Parathyroid adenoma (tissue), 2 donors: ENCODE measurements at regions not wholly inside any gene's neighbourhood (a gene's known extent, or its start where the extent isn't known, plus 50 kb on each side); places are given as distances from the start of the nearest gene placed in this dataset.

Experiments used
- H2AFZ ChIP-seq: fragments of 300-600 bp; sonication (generic); one replicate; pipeline ENCODE4 v1.7.0; 2017; ENCODE audit warnings: antibody characterized with exemption, mild to moderate bottlenecking
- H3K27ac ChIP-seq: fragments of 300-600 bp; sonication (generic); one replicate; pipeline ENCODE4 v1.7.0; 2017
- H3K27me3 ChIP-seq: fragments of 300-600 bp; sonication (generic); one replicate; pipeline ENCODE4 v1.7.0; 2017; ENCODE audit warnings: low read length; ENCODE audit not compliant: control insufficient read depth, insufficient read depth
- H3K36me3 ChIP-seq: fragments of 300-600 bp; sonication (generic); one replicate; pipeline ENCODE4 v1.7.0; 2017; ENCODE audit warnings: low read length; ENCODE audit not compliant: control insufficient read depth, insufficient read depth
- H3K4me1 ChIP-seq: fragments of 300-600 bp; sonication (generic); one replicate; pipeline ENCODE4 v1.7.0; 2017; ENCODE audit warnings: control low read depth
- H3K4me2 ChIP-seq: fragments of 300-600 bp; sonication (generic); one replicate; pipeline ENCODE4 v1.7.0; 2017; ENCODE audit warnings: low read length
- H3K4me3 ChIP-seq: fragments of 300-600 bp; sonication (generic); one replicate; pipeline ENCODE4 v1.7.0; 2017; ENCODE audit warnings: low read depth, low read length
- H3K79me2 ChIP-seq: fragments of 300-600 bp; sonication (generic); one replicate; pipeline ENCODE4 v1.7.0; 2017; ENCODE audit warnings: control low read depth
- H3K9ac ChIP-seq: fragments of 300-600 bp; sonication (generic); one replicate; pipeline ENCODE4 v1.7.0; 2017; ENCODE audit warnings: mild to moderate bottlenecking
- H3K9me3 ChIP-seq: fragments of 300-600 bp; sonication (generic); one replicate; pipeline ENCODE4 v1.7.0; 2017; ENCODE audit warnings: low read length; ENCODE audit not compliant: control insufficient read depth
- CTCF ChIP-seq: fragments of 300-600 bp; sonication (generic); IDR thresholded peaks from one replicate; pipeline ENCODE4 v1.7.0; 2017; ENCODE audit warnings: antibody characterized with exemption, mild to moderate bottlenecking
- donor health status: primary hyperparathyroidism.

DNA sequence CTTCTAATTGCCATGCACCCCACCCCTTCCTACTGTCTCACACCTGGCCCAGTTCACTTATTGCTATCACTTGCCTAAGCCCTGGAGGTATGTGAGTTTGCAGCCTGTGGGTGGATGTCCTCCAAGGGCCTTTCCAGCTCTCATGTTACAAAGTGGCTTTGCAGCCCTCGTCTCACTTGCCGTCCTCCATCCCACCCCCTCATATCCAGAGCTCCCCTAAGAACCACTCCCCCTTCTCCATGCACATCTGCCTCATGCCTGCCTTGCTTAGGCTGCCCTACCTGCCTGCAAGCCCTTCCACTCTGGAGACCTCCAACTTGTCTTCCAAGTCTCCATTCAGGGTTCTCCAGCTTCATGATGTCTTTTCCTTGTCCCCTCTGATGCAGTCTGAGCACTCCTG is 119.4 kb upstream of the NLRP1 start:
- Histone ChIP-seq H3K36me3 (no peaks in the 10 kb centered on the region), H3K27me3 (peaks cover 2% of the 10 kb centered on the region), H3K27ac (no peak overlapping the region), H3K9ac (no peak overlapping the region), H2AFZ (no peak overlapping the region), H3K4me2 (no peak overlapping the region), H3K79me2 (no peaks in the 10 kb centered on the region), H3K4me1 (no peaks in the 10 kb centered on the region), H3K4me3 (no peak overlapping the region), H3K9me3 (no peaks in the 10 kb centered on the region)
- no peak for TF ChIP-seq CTCF

GRCh38 chr17:5705081-5705875 is 121.0 kb upstream of the NLRP1 start:
- Histone ChIP-seq H3K4me2 (no peak overlapping the region), H3K36me3 (no peaks in the 10 kb centered on the region), H3K79me2 (no peaks in the 10 kb centered on the region), H3K4me3 (no peak overlapping the region), H3K27ac (no peak overlapping the region), H3K27me3 (peaks cover 2% of the 10 kb centered on the region), H2AFZ (no peak overlapping the region), H3K9ac (no peak overlapping the region), H3K9me3 (no peaks in the 10 kb centered on the region), H3K4me1 (no peaks in the 10 kb centered on the region)
- no peak for TF ChIP-seq CTCF

DNA sequence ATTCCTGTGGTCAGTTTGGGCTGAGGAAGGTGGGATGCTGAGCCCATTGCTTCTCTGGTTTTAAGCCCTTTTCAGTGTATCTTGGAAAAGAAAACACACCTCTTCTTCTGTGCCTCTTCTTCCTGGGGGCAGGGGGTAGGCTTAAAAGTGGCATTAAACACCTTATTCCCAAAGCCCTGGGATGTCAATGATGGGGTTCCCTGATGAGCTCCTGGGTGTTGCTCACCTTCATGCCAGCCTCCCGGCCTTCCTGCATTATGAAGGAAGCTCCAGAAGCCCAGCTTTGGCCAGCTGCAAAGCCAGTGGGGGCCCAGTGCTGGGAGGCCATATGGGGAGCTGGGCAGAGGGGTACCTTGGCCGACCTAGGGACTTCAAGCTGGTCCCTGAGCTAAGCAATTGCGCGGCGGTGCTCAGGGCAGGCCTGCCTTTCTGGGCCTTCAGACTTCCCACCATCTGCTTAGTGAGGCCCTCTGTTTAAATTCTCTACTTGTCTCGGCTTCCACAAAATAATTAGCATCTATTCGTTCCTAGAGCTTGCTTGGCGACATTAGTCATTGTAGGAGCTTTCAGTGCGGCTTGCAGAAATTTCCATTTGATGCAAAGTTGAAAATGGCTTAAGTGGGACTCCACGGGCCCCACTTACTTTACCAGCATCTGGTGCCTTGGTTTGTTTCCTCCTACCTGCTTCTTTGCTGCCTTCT is 121.7 kb upstream of the NLRP1 start:
- no peaks in the 10 kb centered on the region for H3K36me3 ChIP-seq
- H3K4me1 ChIP-seq = no peaks in the 10 kb centered on the region
- no peaks in the 10 kb centered on the region for H3K79me2 ChIP-seq
- TF ChIP-seq CTCF = no peak
- H2AFZ ChIP-seq = no peak overlapping the region
- H3K9me3 ChIP-seq = no peaks in the 10 kb centered on the region
- no peak overlapping the region for H3K4me3 ChIP-seq
- H3K27ac ChIP-seq = no peak overlapping the region
- no peak overlapping the region for H3K9ac ChIP-seq
- peaks cover 2% of the 10 kb centered on the region for H3K27me3 ChIP-seq
- no peak overlapping the region for H3K4me2 ChIP-seq

DNA sequence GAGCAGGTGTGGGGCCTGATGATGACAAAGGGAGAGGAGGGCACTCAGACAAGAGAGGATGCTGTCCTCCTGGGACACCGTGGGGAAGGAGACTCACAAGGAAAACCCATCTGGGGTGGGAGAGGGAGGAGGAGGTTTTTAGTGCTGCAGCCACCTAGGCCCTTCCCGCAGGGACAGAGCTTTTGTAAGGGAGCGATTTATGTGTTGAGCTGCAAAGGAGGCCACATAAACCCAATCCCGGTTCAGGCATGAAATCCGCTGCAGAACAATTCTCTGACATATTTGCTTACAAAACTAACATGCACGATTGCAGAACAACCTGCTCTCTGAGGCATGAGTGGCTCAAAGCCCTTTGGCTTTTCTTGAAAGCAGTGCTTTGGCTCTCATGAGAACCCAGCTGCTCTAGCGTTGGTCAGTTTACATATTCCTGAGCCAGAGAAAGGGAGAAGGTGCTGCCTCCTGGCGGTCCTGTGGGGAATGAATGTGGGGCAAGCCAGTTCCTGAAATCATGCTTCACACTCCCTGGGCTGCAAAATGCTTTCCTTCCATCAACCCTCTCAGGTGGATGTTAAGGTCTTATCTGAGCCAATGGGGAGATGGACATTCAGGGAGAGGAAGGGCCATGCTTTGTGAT is 122.4 kb upstream of the NLRP1 start:
- Histone ChIP-seq H3K4me2 (no peak overlapping the region), H3K4me3 (no peak overlapping the region), H3K27ac (no peak overlapping the region), H3K9ac (no peak overlapping the region), H3K27me3 (peaks cover 2% of the 10 kb centered on the region), H3K4me1 (no peaks in the 10 kb centered on the region), H3K9me3 (no peaks in the 10 kb centered on the region), H3K79me2 (no peaks in the 10 kb centered on the region), H3K36me3 (no peaks in the 10 kb centered on the region), H2AFZ (no peak overlapping the region)
- TF ChIP-seq CTCF = peak; percentile 54
